ENCODE measurements at regions not wholly inside any gene's neighbourhood (a gene's known extent, or its start where the extent isn't known, plus 50 kb on each side); places are given as distances from the start of the nearest gene placed in this dataset.

GRCh38 chr9:110040788-110041187 is 167.2 kb downstream of the C9orf152 start:
- no peak overlapping the region for H3K27ac ChIP-seq (ENCODE audit: low read length)
- no peak overlapping the region for H3K4me3 ChIP-seq (ENCODE audit: low read length in 2 of 2)
- H3K27me3 ChIP-seq (ENCODE audit: control insufficient read depth in 1 of 2, insufficient read depth in 2 of 2, low read length in 2 of 2): no peaks in the 10 kb centered on the region
- no peaks in the 10 kb centered on the region for H3K9me3 ChIP-seq (ENCODE audit: control insufficient read depth in 2 of 2, low read length in 2 of 2)
- H3K9ac ChIP-seq (ENCODE audit: low read length in 2 of 2): no peak overlapping the region
- H3K4me1 ChIP-seq (ENCODE audit: control insufficient read depth, insufficient read depth, low read length): peaks cover 2% of the 10 kb centered on the region
- no peaks in the 10 kb centered on the region for H3K36me3 ChIP-seq (ENCODE audit: control insufficient read depth in 2 of 2, insufficient read depth in 2 of 2, low read length in 2 of 2)

DNA sequence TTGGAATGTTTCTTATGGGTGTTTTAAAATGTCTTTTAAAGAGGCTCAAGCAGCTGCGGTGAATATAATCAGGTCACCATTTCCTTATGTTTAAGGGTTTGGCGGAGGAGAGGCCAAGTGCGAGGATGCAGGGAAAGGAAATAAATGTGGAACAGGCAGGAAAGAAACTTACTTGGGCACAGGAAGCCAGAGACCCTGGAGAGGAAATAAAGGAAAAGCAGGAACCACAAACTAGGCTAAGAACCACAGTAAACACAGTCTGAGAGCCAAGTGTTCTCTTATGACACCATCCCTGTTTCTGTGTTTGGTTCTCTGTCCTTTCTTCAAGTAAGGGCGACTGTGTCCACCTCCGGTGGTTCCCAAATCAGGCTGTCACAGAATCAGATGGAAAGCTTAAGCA is 166.5 kb downstream of the C9orf152 start:
- Histone ChIP-seq H3K9me3 (ENCODE audit: control insufficient read depth in 2 of 2, low read length in 2 of 2) (no peaks in the 10 kb centered on the region), H3K4me3 (ENCODE audit: low read length in 2 of 2) (no peak overlapping the region), H3K27ac (ENCODE audit: low read length) (peak overlapping the region; percentile 24), H3K9ac (ENCODE audit: low read length in 2 of 2) (no peak overlapping the region), H3K4me1 (ENCODE audit: control insufficient read depth, insufficient read depth, low read length) (peaks cover 2% of the 10 kb centered on the region), H3K27me3 (ENCODE audit: control insufficient read depth in 1 of 2, insufficient read depth in 2 of 2, low read length in 2 of 2) (no peaks in the 10 kb centered on the region), H3K36me3 (ENCODE audit: control insufficient read depth in 2 of 2, insufficient read depth in 2 of 2, low read length in 2 of 2) (no peaks in the 10 kb centered on the region)

GRCh38 chr9:110047232-110047954 is 160.6 kb downstream of the C9orf152 start:
- H3K36me3 ChIP-seq (ENCODE audit: control insufficient read depth in 2 of 2, insufficient read depth in 2 of 2, low read length in 2 of 2): no peaks in the 10 kb centered on the region
- H3K4me1 ChIP-seq (ENCODE audit: control insufficient read depth, insufficient read depth, low read length): peaks cover 23% of the 10 kb centered on the region
- H3K9ac ChIP-seq (ENCODE audit: low read length in 2 of 2): no peak overlapping the region
- H3K27me3 ChIP-seq (ENCODE audit: control insufficient read depth in 1 of 2, insufficient read depth in 2 of 2, low read length in 2 of 2): peaks cover 0 to 4% of the 10 kb centered on the region in 2 donors
- H3K27ac ChIP-seq (ENCODE audit: low read length): no peak overlapping the region
- H3K9me3 ChIP-seq (ENCODE audit: control insufficient read depth in 2 of 2, low read length in 2 of 2): no peaks in the 10 kb centered on the region
- peak overlapping the region in 1 of 2 donors; percentile 80 for H3K4me3 ChIP-seq (ENCODE audit: low read length in 2 of 2)

GRCh38 chr9:110047955-110048402 is 160.0 kb downstream of the C9orf152 start:
- Histone ChIP-seq H3K4me1 (ENCODE audit: control insufficient read depth, insufficient read depth, low read length) (peaks cover 23% of the 10 kb centered on the region), H3K9ac (ENCODE audit: low read length in 2 of 2) (peak overlapping the region in 1 of 2 donors; percentile 11), H3K36me3 (ENCODE audit: control insufficient read depth in 2 of 2, insufficient read depth in 2 of 2, low read length in 2 of 2) (no peaks in the 10 kb centered on the region), H3K4me3 (ENCODE audit: low read length in 2 of 2) (peak overlapping the region; percentile 80 to 87), H3K27ac (ENCODE audit: low read length) (no peak overlapping the region), H3K9me3 (ENCODE audit: control insufficient read depth in 2 of 2, low read length in 2 of 2) (no peaks in the 10 kb centered on the region), H3K27me3 (ENCODE audit: control insufficient read depth in 1 of 2, insufficient read depth in 2 of 2, low read length in 2 of 2) (peaks cover 0 to 4% of the 10 kb centered on the region in 2 donors)

DNA sequence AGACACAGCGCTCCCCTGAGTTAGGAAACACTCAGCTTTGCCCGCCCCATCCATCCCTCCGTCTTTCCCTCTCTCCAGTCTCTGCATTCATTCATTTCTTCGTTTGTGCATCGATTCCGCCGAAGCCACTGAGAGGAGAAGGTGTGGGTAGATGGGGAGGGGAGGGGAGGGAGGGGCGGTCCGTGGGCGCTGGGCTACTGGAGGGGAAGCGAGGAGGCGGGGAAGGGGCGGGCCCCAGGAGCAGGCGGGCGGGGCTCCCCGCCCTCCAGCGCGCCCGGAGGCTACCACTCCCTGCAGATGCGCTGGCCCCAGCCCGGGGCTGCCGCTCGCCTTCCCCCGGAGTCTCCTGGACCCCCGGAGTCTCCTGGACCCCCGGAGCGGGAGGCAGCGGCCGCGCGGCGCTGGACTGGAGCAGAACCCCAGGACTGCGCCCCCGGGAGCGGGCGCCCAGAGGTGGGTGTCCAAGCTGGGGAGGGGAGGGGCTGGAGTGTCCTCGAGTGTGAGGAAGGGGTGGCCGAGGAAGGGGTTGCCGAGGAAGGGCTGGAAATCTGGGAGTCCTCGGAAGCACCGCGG is 159.5 kb downstream of the C9orf152 start:
- Histone ChIP-seq H3K9me3 (ENCODE audit: control insufficient read depth in 2 of 2, low read length in 2 of 2) (no peaks in the 10 kb centered on the region), H3K4me1 (ENCODE audit: control insufficient read depth, insufficient read depth, low read length) (peaks cover 23% of the 10 kb centered on the region), H3K27ac (ENCODE audit: low read length) (no peak overlapping the region), H3K36me3 (ENCODE audit: control insufficient read depth in 2 of 2, insufficient read depth in 2 of 2, low read length in 2 of 2) (no peaks in the 10 kb centered on the region), H3K27me3 (ENCODE audit: control insufficient read depth in 1 of 2, insufficient read depth in 2 of 2, low read length in 2 of 2) (peaks cover 0 to 4% of the 10 kb centered on the region in 2 donors), H3K9ac (ENCODE audit: low read length in 2 of 2) (peak overlapping the region; percentile 69 to 81), H3K4me3 (ENCODE audit: low read length in 2 of 2) (peak overlapping the region; percentile 80 to 87)

DNA sequence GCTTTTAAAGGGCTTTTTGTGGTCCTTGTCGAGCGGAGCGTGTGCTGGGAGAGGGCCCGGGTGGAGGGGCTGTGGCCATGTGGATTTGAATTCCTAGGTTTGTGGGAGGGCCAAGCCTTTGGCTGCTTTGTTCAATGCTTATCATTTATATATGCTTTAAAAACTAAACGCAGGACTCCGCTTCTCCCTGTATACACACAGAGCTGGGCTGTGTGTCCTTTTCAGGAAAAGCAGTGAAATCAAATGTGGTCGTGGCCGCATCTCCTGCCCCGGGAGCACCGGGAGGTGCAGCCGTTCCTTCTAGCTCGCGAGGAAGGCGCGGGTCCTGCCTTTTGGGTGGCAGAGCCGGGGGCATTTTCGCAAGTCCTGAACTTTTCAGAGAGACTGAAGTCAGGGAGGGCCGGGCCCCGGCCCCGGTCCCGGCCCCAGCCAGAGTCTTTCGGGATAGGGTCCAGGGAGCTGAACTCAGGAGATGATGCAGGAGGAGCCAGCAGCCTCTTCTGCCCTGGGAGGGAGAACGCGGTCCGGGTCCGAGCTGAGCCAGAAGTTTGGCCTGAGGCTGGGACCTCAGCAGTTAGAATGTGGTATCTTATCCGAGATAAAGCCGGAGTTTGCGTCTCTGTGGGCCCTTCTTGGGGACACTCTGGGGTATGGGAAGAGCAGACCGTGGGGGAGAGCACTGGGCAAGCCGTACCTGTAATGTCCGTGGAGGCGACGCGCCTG is 158.8 kb downstream of the C9orf152 start:
- H3K36me3 ChIP-seq (ENCODE audit: control insufficient read depth in 2 of 2, insufficient read depth in 2 of 2, low read length in 2 of 2): no peaks in the 10 kb centered on the region
- peak overlapping the region; percentile 31 for H3K27ac ChIP-seq (ENCODE audit: low read length)
- peak overlapping the region; percentile 80 to 87 for H3K4me3 ChIP-seq (ENCODE audit: low read length in 2 of 2)
- no peaks in the 10 kb centered on the region for H3K9me3 ChIP-seq (ENCODE audit: control insufficient read depth in 2 of 2, low read length in 2 of 2)
- H3K27me3 ChIP-seq (ENCODE audit: control insufficient read depth in 1 of 2, insufficient read depth in 2 of 2, low read length in 2 of 2): peaks cover 0 to 6% of the 10 kb centered on the region in 2 donors
- H3K4me1 ChIP-seq (ENCODE audit: control insufficient read depth, insufficient read depth, low read length): peaks cover 23% of the 10 kb centered on the region
- peak overlapping the region; percentile 69 to 81 for H3K9ac ChIP-seq (ENCODE audit: low read length in 2 of 2)

GRCh38 chr9:110049699-110050450 is 158.1 kb downstream of the C9orf152 start:
- H3K4me1 ChIP-seq (ENCODE audit: control insufficient read depth, insufficient read depth, low read length): peaks cover 23% of the 10 kb centered on the region
- peak overlapping the region; percentile 69 to 81 for H3K9ac ChIP-seq (ENCODE audit: low read length in 2 of 2)
- no peaks in the 10 kb centered on the region for H3K36me3 ChIP-seq (ENCODE audit: control insufficient read depth in 2 of 2, insufficient read depth in 2 of 2, low read length in 2 of 2)
- H3K9me3 ChIP-seq (ENCODE audit: control insufficient read depth in 2 of 2, low read length in 2 of 2): no peaks in the 10 kb centered on the region
- peak overlapping the region; percentile 31 for H3K27ac ChIP-seq (ENCODE audit: low read length)
- peaks cover 0 to 6% of the 10 kb centered on the region in 2 donors for H3K27me3 ChIP-seq (ENCODE audit: control insufficient read depth in 1 of 2, insufficient read depth in 2 of 2, low read length in 2 of 2)
- H3K4me3 ChIP-seq (ENCODE audit: low read length in 2 of 2): peak overlapping the region; percentile 80 to 87

DNA sequence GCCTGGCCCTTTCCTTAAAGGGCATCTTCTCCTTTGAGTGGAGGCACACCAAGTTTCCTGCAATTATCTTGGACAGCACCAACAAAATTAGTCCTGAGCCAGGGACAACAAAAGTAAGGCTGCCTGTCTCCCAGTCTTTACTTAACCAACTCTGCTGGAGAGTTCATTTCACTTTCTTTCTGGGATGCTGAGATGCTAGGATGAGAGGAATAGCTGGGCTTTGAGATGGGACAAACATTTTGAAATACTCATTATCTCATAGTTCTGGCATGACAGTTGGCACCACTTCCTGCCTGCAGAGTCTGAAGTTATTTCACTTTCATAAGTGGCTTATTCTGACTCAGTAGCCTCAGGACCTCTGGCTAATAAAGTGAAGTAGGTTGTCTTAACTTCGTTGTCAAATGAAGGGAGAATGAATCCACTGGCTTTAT is 157.0 kb downstream of the C9orf152 start:
- Histone ChIP-seq H3K27me3 (ENCODE audit: control insufficient read depth in 1 of 2, insufficient read depth in 2 of 2, low read length in 2 of 2) (peaks cover 0 to 6% of the 10 kb centered on the region in 2 donors), H3K4me1 (ENCODE audit: control insufficient read depth, insufficient read depth, low read length) (peaks cover 23% of the 10 kb centered on the region), H3K9ac (ENCODE audit: low read length in 2 of 2) (no peak overlapping the region), H3K36me3 (ENCODE audit: control insufficient read depth in 2 of 2, insufficient read depth in 2 of 2, low read length in 2 of 2) (no peaks in the 10 kb centered on the region), H3K9me3 (ENCODE audit: control insufficient read depth in 2 of 2, low read length in 2 of 2) (no peaks in the 10 kb centered on the region), H3K4me3 (ENCODE audit: low read length in 2 of 2) (no peak overlapping the region), H3K27ac (ENCODE audit: low read length) (no peak overlapping the region)

GRCh38 chr9:110056062-110056461 is 151.9 kb downstream of the C9orf152 start:
- no peak overlapping the region for H3K4me3 ChIP-seq (ENCODE audit: low read length in 2 of 2)
- no peaks in the 10 kb centered on the region for H3K36me3 ChIP-seq (ENCODE audit: control insufficient read depth in 2 of 2, insufficient read depth in 2 of 2, low read length in 2 of 2)
- no peaks in the 10 kb centered on the region for H3K9me3 ChIP-seq (ENCODE audit: control insufficient read depth in 2 of 2, low read length in 2 of 2)
- no peaks in the 10 kb centered on the region for H3K4me1 ChIP-seq (ENCODE audit: control insufficient read depth, insufficient read depth, low read length)
- no peak overlapping the region for H3K9ac ChIP-seq (ENCODE audit: low read length in 2 of 2)
- H3K27ac ChIP-seq (ENCODE audit: low read length): no peak overlapping the region
- peaks cover 0 to 3% of the 10 kb centered on the region in 2 donors for H3K27me3 ChIP-seq (ENCODE audit: control insufficient read depth in 1 of 2, insufficient read depth in 2 of 2, low read length in 2 of 2)

- no peaks in the 10 kb centered on the region for H3K36me3 ChIP-seq (ENCODE audit: control insufficient read depth in 2 of 2, insufficient read depth in 2 of 2, low read length in 2 of 2)
- no peak overlapping the region for H3K9ac ChIP-seq (ENCODE audit: low read length in 2 of 2)
- H3K9me3 ChIP-seq (ENCODE audit: control insufficient read depth in 2 of 2, low read length in 2 of 2): no peaks in the 10 kb centered on the region
- no peak overlapping the region for H3K27ac ChIP-seq (ENCODE audit: low read length)
- peaks cover 0 to 3% of the 10 kb centered on the region in 2 donors for H3K27me3 ChIP-seq (ENCODE audit: control insufficient read depth in 1 of 2, insufficient read depth in 2 of 2, low read length in 2 of 2)
- H3K4me3 ChIP-seq (ENCODE audit: low read length in 2 of 2): no peak overlapping the region
- H3K4me1 ChIP-seq (ENCODE audit: control insufficient read depth, insufficient read depth, low read length): no peaks in the 10 kb centered on the region
Measured at GRCh38 chr9:110058304-110058953, 149.5 kb downstream of the C9orf152 start.

All from stomach smooth muscle (tissue), 2 donors.